HCT116 (cell line): ENCODE measurements at regions not wholly inside any gene's neighbourhood (a gene's known extent, or its start where the extent isn't known, plus 50 kb on each side); places are given as distances from the start of the nearest gene placed in this dataset.

Experiments used
- ATAC-seq: fragments of 200-7000 bp; cut with Tn5 transposase; 2 replicates; pipeline ENCODE4 v1.9.1; 2020; ENCODE audit warnings: mild to moderate bottlenecking, moderate library complexity
- BruUV-seq: library from RNA; stranded (reverse); fragments of 400-500 nt; replicated peaks from 2 replicates; lab custom pipeline; 2021; lab: Mats Ljungman, UMichigan
- CTCF ChIA-PET: fragments of 300-600 bp; sonication (Branson Sonifier 250); formaldehyde crosslinking; loops from one replicate; lab custom pipeline; 2021; ENCODE audit warnings: antibody characterized with exemption; lab: Charles Lee
- POLR2A ChIA-PET: fragments of 300-600, 350-600 bp; sonication (Branson Sonifier 250); formaldehyde crosslinking; loops from one replicate; lab custom pipeline; 2021; ENCODE audit warnings: antibody characterized with exemption; lab: Charles Lee
- RAD21 ChIA-PET, 2 experiments: fragments of 300-600 bp; sonication (Branson Sonifier 250); formaldehyde crosslinking; loops; one replicate each; lab custom pipeline; 2023; ENCODE audit warnings: low total read pairs in 2 of 2; ENCODE audit not compliant: uncharacterized antibody in 2 of 2, unreplicated experiment in 2 of 2, low non-redundant PET in 1 of 2; lab: Charles Lee
- DNase-seq: peaks from one replicate; pipeline ENCODE4 v3.0.0-alpha.2; 2010; ENCODE audit warnings: low read depth, low spot score
- H2AFZ ChIP-seq: fragments of 200-600 bp; shearing (Covaris generic), sonication (generic); 2 replicates; pipeline ENCODE4 v1.6.1; 2017; ENCODE audit warnings: low read depth, mixed run types, mixed read lengths, antibody characterized with exemption, low read length; ENCODE audit not compliant: poor library complexity, severe bottlenecking
- H3K27ac ChIP-seq: 2 replicates; pipeline ENCODE4 v1.5.1; 2012; ENCODE audit warnings: low read depth, low read length
- H3K27me3 ChIP-seq: fragments of 200-600 bp; sonication (generic); 2 replicates; pipeline ENCODE4 v1.6.1; 2016; ENCODE audit warnings: mixed run types, low read length, mixed read lengths; ENCODE audit not compliant: insufficient read depth
- H3K36me3 ChIP-seq, 2 experiments: fragments of 200-500 bp in 1 of 2; fragments of 200-600 bp in 1 of 2; sonication (Bioruptor generic) in 1 of 2; sonication (generic) in 1 of 2; 2 replicates each; pipeline versions ENCODE4 v1.5.1 to v1.6.1; 2014 to 2016; ENCODE audit warnings: low read length in 2 of 2, inconsistent platforms in 1 of 2, mixed read lengths in 1 of 2, mixed run types in 1 of 2; ENCODE audit not compliant: insufficient read depth in 2 of 2, control insufficient read depth in 1 of 2
- H3K4me1 ChIP-seq, 2 experiments: fragments of 200-600 bp in 1 of 2; sonication (generic) in 1 of 2; 2 replicates each; pipeline versions ENCODE4 v1.5.1 to v1.6.1; 2012 to 2017; ENCODE audit warnings: low read length in 2 of 2, inconsistent platforms in 1 of 2, mild to moderate bottlenecking in 1 of 2, mixed read lengths in 1 of 2, mixed run types in 1 of 2, moderate library complexity in 1 of 2; ENCODE audit not compliant: insufficient read depth in 2 of 2, control insufficient read depth in 1 of 2
- H3K4me2 ChIP-seq: fragments of 200-600 bp; sonication (generic); 2 replicates; pipeline ENCODE4 v1.6.1; 2017; ENCODE audit warnings: mixed run types, low read length, mixed read lengths
- H3K4me3 ChIP-seq, 2 experiments: fragments of 200-600 bp in 1 of 2; sonication (generic) in 1 of 2; replicated peaks in 1 of 2; 2 replicates each; pipeline ENCODE4 v1.5.1; 2011 to 2016; ENCODE audit warnings: low read length in 2 of 2, control low read depth in 1 of 2, low read depth in 1 of 2, mild to moderate bottlenecking in 1 of 2, mixed read lengths in 1 of 2, mixed run types in 1 of 2
- H3K79me2 ChIP-seq: fragments of 200-600 bp; sonication (generic); 2 replicates; pipeline ENCODE4 v1.6.1; 2017; ENCODE audit warnings: mild to moderate bottlenecking, mixed run types, low read length, moderate library complexity, mixed read lengths; ENCODE audit not compliant: insufficient read depth
- H3K9ac ChIP-seq: fragments of 200-600 bp; sonication (generic); 2 replicates; pipeline ENCODE4 v1.6.1; 2016; ENCODE audit warnings: low read length, mixed read lengths
- H3K9me2 ChIP-seq: fragments of 200-600 bp; sonication (generic), shearing (Covaris generic); 2 replicates; pipeline ENCODE4 v1.6.1; 2017; ENCODE audit warnings: mixed run types, mild to moderate bottlenecking, moderate library complexity; ENCODE audit not compliant: insufficient read depth
- H3K9me3 ChIP-seq, 2 experiments: fragments of 200-500 bp in 1 of 2; fragments of 200-600 bp in 1 of 2; sonication (Bioruptor generic) in 1 of 2; sonication (generic) in 1 of 2; 2 replicates each; pipeline ENCODE4 v1.6.1; 2014 to 2017; ENCODE audit warnings: low read length in 2 of 2, mixed read lengths in 2 of 2, inconsistent platforms in 1 of 2, low read depth in 1 of 2, mild to moderate bottlenecking in 1 of 2, mixed run types in 1 of 2, moderate library complexity in 1 of 2; ENCODE audit not compliant: control insufficient read depth in 1 of 2, insufficient read depth in 1 of 2
- H4K20me1 ChIP-seq: fragments of 200-600 bp; sonication (generic), shearing (Covaris generic); 2 replicates; pipeline ENCODE4 v1.6.1; 2017; ENCODE audit warnings: mixed run types, mild to moderate bottlenecking, moderate library complexity; ENCODE audit not compliant: insufficient read depth
- CBX3 ChIP-seq: IDR thresholded peaks from 2 replicates; pipeline ENCODE4 v1.6.1; 2012; ENCODE audit warnings: low read depth
- CEBPB ChIP-seq: IDR thresholded peaks from 2 replicates; pipeline ENCODE4 v1.6.1; 2012; ENCODE audit warnings: low read depth
- ELF1 ChIP-seq: IDR thresholded peaks from 2 replicates; pipeline ENCODE4 v1.6.1; 2012; ENCODE audit warnings: low read depth, borderline replicate concordance
- EZH2 ChIP-seq: fragments of 200-600 bp; sonication (generic); IDR thresholded peaks from 2 replicates; pipeline ENCODE4 v1.6.1; 2017; ENCODE audit warnings: antibody characterized with exemption, mixed run types
- FOSL1 ChIP-seq: IDR thresholded peaks from 2 replicates; pipeline ENCODE4 v1.6.1; 2012; ENCODE audit warnings: low read depth
- POLR2AphosphoS5 ChIP-seq: IDR thresholded peaks from 2 replicates; pipeline ENCODE4 v1.6.1; 2011; ENCODE audit warnings: mild to moderate bottlenecking, low read depth, low read length, moderate library complexity
- RAD21 ChIP-seq: IDR thresholded peaks from 2 replicates; pipeline ENCODE4 v1.6.1; 2012; ENCODE audit warnings: low read depth, mild to moderate bottlenecking
- SIN3A ChIP-seq: IDR thresholded peaks from 2 replicates; pipeline ENCODE4 v1.6.1; 2012; ENCODE audit warnings: low read depth
- SP1 ChIP-seq: IDR thresholded peaks from 2 replicates; pipeline ENCODE4 v1.6.1; 2012; ENCODE audit warnings: low read depth
- TCF7L2 ChIP-seq: IDR thresholded peaks from 2 replicates; pipeline ENCODE4 v1.7.0; 2011; ENCODE audit warnings: borderline replicate concordance, inconsistent platforms; ENCODE audit not compliant: insufficient read depth, insufficient read length; ENCODE audit errors: extremely low read depth
- YY1 ChIP-seq: IDR thresholded peaks from 2 replicates; pipeline ENCODE4 v1.6.1; 2011; ENCODE audit warnings: low read length, low read depth, moderate library complexity, mild to moderate bottlenecking; ENCODE audit not compliant: insufficient replicate concordance; ENCODE audit errors: extremely low read depth
- ZFX ChIP-seq: fragments of 450-650 bp; IDR thresholded peaks from 2 replicates; pipeline ENCODE4 v1.6.1; 2017
- ZNF274 ChIP-seq: fragments of 200-500 bp; sonication (Bioruptor generic); IDR thresholded peaks from 2 replicates; pipeline ENCODE4 v1.6.1; 2014; ENCODE audit warnings: mild to moderate bottlenecking, low read depth, low read length, inconsistent platforms
- intact Hi-C: fragments of 100-400 bp; cut with micrococcal nuclease; formaldehyde crosslinking; loops from 2 replicates; pipeline ENCODE4 v1.10.0; 2022
- TF ChIP-seq, protein P1 (sequence below): IDR thresholded peaks from 2 replicates; pipeline ENCODE4 v1.6.1; 2011; ENCODE audit warnings: mild to moderate bottlenecking, low read length, moderate library complexity; ENCODE audit not compliant: insufficient replicate concordance; ENCODE audit errors: extremely low read depth
- TF ChIP-seq, protein P2 (sequence below): IDR thresholded peaks from 2 replicates; pipeline ENCODE4 v1.6.1; 2012; ENCODE audit warnings: low read depth
- TF ChIP-seq, protein P3 (sequence below): IDR thresholded peaks from 2 replicates; pipeline ENCODE4 v1.6.1; 2012

DNA sequence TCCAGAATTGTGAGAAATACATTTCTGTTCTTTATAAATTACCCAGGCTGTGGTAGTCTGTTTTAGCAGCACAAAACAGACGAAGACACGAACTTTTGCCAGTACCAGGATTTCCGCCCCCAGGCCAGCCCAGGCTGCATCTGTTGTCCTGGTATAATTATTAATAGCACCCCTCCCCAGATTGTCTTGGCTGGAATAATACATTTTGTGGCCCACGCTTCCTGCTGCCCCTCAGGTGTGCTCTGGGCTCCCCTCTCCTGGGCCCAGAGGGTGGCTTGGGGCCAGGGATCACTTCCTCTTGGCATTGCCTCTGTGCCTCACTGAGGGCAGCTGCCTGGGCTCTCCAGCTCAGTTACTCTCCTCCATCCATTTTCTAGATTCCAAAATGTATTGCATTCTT, 102.1 kb upstream of the HS6ST1 start:
- Histone ChIP-seq H3K4me1 (peaks cover 0 to 10% of the 10 kb centered on the region in 2 experiments; a peak in 1 of 4 replicates), H3K9me3 (no peaks in the 10 kb centered on the region), H3K36me3 (no peaks in the 10 kb centered on the region), H3K4me2 (no peak overlapping the region), H3K4me3 (no peak overlapping the region), H3K27me3 (peaks cover 25% of the 10 kb centered on the region; the same call in 1 of the 2 replicates), H2AFZ (no peak overlapping the region), H3K9me2 (no peaks in the 10 kb centered on the region), H3K9ac (no peak overlapping the region)
- ATAC-seq: no peak
- no TSS peak for BruUV-seq
- ChIA-PET POLR2A (no interaction called here), RAD21 (no interaction called here)
- TF ChIP-seq EZH2 (no peak), POLR2AphosphoS5 (no peak), YY1 (no peak), ZFX (no peak), TCF7L2 (no peak), ZNF274 (no peak), CBX3 (no peak), RAD21 (no peak), FOSL1 (no peak), SIN3A (no peak), CEBPB (no peak), ELF1 (no peak), SP1 (no peak)
- TF ChIP-seq, protein P1, sequence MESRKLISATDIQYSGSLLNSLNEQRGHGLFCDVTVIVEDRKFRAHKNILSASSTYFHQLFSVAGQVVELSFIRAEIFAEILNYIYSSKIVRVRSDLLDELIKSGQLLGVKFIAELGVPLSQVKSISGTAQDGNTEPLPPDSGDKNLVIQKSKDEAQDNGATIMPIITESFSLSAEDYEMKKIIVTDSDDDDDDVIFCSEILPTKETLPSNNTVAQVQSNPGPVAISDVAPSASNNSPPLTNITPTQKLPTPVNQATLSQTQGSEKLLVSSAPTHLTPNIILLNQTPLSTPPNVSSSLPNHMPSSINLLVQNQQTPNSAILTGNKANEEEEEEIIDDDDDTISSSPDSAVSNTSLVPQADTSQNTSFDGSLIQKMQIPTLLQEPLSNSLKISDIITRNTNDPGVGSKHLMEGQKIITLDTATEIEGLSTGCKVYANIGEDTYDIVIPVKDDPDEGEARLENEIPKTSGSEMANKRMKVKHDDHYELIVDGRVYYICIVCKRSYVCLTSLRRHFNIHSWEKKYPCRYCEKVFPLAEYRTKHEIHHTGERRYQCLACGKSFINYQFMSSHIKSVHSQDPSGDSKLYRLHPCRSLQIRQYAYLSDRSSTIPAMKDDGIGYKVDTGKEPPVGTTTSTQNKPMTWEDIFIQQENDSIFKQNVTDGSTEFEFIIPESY: no peak
- TF ChIP-seq, protein P2, sequence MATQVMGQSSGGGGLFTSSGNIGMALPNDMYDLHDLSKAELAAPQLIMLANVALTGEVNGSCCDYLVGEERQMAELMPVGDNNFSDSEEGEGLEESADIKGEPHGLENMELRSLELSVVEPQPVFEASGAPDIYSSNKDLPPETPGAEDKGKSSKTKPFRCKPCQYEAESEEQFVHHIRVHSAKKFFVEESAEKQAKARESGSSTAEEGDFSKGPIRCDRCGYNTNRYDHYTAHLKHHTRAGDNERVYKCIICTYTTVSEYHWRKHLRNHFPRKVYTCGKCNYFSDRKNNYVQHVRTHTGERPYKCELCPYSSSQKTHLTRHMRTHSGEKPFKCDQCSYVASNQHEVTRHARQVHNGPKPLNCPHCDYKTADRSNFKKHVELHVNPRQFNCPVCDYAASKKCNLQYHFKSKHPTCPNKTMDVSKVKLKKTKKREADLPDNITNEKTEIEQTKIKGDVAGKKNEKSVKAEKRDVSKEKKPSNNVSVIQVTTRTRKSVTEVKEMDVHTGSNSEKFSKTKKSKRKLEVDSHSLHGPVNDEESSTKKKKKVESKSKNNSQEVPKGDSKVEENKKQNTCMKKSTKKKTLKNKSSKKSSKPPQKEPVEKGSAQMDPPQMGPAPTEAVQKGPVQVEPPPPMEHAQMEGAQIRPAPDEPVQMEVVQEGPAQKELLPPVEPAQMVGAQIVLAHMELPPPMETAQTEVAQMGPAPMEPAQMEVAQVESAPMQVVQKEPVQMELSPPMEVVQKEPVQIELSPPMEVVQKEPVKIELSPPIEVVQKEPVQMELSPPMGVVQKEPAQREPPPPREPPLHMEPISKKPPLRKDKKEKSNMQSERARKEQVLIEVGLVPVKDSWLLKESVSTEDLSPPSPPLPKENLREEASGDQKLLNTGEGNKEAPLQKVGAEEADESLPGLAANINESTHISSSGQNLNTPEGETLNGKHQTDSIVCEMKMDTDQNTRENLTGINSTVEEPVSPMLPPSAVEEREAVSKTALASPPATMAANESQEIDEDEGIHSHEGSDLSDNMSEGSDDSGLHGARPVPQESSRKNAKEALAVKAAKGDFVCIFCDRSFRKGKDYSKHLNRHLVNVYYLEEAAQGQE: no peak
- TF ChIP-seq, protein P3, sequence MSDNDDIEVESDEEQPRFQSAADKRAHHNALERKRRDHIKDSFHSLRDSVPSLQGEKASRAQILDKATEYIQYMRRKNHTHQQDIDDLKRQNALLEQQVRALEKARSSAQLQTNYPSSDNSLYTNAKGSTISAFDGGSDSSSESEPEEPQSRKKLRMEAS: no peak
- TF ChIP-seq, all 23 proteins: peak for 0
- no peak for DNase-seq
- intact Hi-C loops: no loop called here
- CTCF ChIA-PET: no interaction called here
- no peak overlapping the region for H3K27ac ChIP-seq
- no peaks in the 10 kb centered on the region for H4K20me1 ChIP-seq
- no peaks in the 10 kb centered on the region for H3K79me2 ChIP-seq
